ENCODE measurements at regions not wholly inside any gene's neighbourhood (a gene's known extent, or its start where the extent isn't known, plus 50 kb on each side); places are given as distances from the start of the nearest gene placed in this dataset.

DNA sequence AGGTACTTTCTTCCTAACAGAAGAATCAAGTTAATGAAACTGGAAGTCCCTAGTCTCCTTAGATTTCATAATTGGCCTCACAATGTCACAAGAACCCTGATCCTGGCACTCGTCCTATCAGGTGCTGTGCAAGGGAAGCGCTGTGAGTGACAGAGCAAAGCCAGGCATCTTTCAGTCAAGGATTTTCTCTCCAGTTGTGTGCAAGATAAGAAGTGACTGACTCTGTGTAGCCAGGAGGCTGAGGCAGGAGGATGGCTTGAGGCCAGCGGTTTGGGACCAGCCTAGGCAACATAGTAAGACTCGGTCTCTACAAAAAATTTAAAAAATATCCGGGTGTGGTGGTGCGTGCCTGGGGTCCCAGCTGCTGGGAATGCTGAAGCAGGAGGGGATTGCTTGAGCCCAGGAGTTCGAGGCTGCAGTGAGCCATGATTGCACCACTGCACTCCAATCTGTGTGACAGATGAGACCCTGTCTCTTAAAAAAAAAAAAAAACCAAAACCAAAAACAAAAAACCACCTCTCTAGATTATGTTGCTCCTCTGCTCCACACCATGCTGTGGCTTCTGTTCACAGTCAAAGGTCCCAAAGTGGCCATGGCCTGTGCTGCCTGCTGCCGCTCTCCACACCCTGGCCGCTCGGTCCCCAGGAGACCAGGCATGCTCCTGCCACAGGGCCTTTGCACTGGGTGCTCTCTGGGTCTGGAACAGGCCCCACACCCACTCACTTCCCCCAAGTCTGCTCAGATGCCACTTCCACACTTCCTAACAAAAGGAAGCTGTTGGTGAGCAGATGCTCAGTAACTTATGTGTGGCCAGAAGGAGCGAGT lies 54.2 kb upstream of the CLDN5 start (continued):
- TF ChIP-seq, protein P1, sequence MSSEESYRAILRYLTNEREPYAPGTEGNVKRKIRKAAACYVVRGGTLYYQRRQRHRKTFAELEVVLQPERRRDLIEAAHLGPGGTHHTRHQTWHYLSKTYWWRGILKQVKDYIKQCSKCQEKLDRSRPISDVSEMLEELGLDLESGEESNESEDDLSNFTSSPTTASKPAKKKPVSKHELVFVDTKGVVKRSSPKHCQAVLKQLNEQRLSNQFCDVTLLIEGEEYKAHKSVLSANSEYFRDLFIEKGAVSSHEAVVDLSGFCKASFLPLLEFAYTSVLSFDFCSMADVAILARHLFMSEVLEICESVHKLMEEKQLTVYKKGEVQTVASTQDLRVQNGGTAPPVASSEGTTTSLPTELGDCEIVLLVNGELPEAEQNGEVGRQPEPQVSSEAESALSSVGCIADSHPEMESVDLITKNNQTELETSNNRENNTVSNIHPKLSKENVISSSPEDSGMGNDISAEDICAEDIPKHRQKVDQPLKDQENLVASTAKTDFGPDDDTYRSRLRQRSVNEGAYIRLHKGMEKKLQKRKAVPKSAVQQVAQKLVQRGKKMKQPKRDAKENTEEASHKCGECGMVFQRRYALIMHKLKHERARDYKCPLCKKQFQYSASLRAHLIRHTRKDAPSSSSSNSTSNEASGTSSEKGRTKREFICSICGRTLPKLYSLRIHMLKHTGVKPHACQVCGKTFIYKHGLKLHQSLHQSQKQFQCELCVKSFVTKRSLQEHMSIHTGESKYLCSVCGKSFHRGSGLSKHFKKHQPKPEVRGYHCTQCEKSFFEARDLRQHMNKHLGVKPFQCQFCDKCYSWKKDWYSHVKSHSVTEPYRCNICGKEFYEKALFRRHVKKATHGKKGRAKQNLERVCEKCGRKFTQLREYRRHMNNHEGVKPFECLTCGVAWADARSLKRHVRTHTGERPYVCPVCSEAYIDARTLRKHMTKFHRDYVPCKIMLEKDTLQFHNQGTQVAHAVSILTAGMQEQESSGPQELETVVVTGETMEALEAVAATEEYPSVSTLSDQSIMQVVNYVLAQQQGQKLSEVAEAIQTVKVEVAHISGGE (CRISPR knock-in tag; IDR thresholded peaks at IDR 0.05): 0 out of 6 replicates have a peak, but pooled peaks of 1 of the 3 experiments have one; percentile 53
- TF ChIP-seq, protein P2, sequence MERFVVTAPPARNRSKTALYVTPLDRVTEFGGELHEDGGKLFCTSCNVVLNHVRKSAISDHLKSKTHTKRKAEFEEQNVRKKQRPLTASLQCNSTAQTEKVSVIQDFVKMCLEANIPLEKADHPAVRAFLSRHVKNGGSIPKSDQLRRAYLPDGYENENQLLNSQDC (CRISPR knock-in tag; IDR thresholded peaks at IDR 0.05): no peak
- TF ChIP-seq, protein P3, sequence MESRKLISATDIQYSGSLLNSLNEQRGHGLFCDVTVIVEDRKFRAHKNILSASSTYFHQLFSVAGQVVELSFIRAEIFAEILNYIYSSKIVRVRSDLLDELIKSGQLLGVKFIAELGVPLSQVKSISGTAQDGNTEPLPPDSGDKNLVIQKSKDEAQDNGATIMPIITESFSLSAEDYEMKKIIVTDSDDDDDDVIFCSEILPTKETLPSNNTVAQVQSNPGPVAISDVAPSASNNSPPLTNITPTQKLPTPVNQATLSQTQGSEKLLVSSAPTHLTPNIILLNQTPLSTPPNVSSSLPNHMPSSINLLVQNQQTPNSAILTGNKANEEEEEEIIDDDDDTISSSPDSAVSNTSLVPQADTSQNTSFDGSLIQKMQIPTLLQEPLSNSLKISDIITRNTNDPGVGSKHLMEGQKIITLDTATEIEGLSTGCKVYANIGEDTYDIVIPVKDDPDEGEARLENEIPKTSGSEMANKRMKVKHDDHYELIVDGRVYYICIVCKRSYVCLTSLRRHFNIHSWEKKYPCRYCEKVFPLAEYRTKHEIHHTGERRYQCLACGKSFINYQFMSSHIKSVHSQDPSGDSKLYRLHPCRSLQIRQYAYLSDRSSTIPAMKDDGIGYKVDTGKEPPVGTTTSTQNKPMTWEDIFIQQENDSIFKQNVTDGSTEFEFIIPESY (CRISPR knock-in tag; IDR thresholded peaks at IDR 0.05): no peak
- TF ChIP-seq, protein P4, sequence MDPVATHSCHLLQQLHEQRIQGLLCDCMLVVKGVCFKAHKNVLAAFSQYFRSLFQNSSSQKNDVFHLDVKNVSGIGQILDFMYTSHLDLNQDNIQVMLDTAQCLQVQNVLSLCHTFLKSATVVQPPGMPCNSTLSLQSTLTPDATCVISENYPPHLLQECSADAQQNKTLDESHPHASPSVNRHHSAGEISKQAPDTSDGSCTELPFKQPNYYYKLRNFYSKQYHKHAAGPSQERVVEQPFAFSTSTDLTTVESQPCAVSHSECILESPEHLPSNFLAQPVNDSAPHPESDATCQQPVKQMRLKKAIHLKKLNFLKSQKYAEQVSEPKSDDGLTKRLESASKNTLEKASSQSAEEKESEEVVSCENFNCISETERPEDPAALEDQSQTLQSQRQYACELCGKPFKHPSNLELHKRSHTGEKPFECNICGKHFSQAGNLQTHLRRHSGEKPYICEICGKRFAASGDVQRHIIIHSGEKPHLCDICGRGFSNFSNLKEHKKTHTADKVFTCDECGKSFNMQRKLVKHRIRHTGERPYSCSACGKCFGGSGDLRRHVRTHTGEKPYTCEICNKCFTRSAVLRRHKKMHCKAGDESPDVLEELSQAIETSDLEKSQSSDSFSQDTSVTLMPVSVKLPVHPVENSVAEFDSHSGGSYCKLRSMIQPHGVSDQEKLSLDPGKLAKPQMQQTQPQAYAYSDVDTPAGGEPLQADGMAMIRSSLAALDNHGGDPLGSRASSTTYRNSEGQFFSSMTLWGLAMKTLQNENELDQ (CRISPR knock-in tag; IDR thresholded peaks at IDR 0.05; ENCODE audit: borderline replicate concordance): no peak
- TF ChIP-seq TEAD4 (IDR thresholded peaks at IDR 0.05; ENCODE audit: low read length): peak; percentile 58; the same call in 1 of the 2 replicates
- no peak; the same call in none of the 2 replicates for TF ChIP-seq TEAD4 (CRISPR knock-in tag; IDR thresholded peaks at IDR 0.05; ENCODE audit: borderline replicate concordance)
- 0 out of 2 replicates have a peak, but pooled peaks have one; percentile 57 for TF ChIP-seq HMG20A (CRISPR knock-in tag; conservative IDR thresholded peaks at IDR 0.05)
- peak; percentile 27 for TF ChIP-seq ATF7 (IDR thresholded peaks at IDR 0.05)
- no peak for TF ChIP-seq HDAC6 (IDR thresholded peaks at IDR 0.05; ENCODE audit: low read depth, low read length)
- no peak for TF ChIP-seq TCF7 (IDR thresholded peaks at IDR 0.05; ENCODE audit: borderline replicate concordance)
- no peak for TF ChIP-seq ELF2 (CRISPR knock-in tag; IDR thresholded peaks at IDR 0.05)
- TF ChIP-seq NR1H2 (CRISPR knock-in tag; IDR thresholded peaks at IDR 0.05): peak; percentile 32; the same call in 1 of the 2 replicates
- TF ChIP-seq ZNF785 (CRISPR knock-in tag; IDR thresholded peaks at IDR 0.05): no peak
- TF ChIP-seq RBM39 (optimal IDR thresholded peaks at IDR 0.05; ENCODE audit: low read depth, low read length): no peak
- TF ChIP-seq NCOA6 (IDR thresholded peaks at IDR 0.05): no peak
- no peak for TF ChIP-seq TAF9B (IDR thresholded peaks at IDR 0.05; ENCODE audit: partially characterized antibody)
- TF ChIP-seq SMARCE1 (IDR thresholded peaks at IDR 0.05): no peak
